ENCODE measurements at regions not wholly inside any gene's neighbourhood (a gene's known extent, or its start where the extent isn't known, plus 50 kb on each side); places are given as distances from the start of the nearest gene placed in this dataset.

- no peak for DNase-seq (ENCODE audit: low spot score)
Observed at GRCh38 chr12:22991250-22991844, 366.4 kb downstream of the ETNK1 start.

DNA sequence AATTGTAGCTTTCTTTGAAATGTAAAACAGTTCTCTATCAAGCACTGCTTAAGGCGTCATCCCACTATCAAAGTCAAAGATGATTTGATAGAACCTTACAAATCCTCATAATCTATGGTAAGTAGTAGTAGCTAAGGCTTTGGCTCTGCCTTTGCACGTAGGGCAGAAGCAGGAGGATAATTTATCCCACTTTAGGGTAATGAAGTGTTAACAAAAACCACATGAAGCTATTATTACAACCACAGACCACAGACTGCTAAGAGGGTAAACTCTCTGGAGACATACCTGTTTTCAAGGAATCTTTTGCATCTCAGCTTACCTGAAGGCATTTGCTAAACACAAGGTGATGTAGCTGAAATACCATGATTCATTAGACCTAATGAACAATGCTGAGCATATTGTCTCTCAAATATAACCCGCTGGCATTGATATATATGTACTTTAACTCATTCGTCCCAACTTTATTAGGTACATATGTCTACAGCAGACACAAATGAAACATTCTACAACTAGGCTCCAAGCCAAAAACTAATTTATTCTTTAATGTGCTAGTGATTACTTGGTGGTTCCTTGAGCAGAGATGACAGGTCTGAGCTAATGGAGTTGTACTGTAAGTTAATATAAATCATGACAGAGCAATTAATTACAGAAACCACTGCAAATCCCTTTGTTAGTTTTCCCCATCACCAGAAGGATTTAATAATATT is 368.8 kb downstream of the ETNK1 start:
- no peak for DNase-seq (ENCODE audit: low spot score)

DNA sequence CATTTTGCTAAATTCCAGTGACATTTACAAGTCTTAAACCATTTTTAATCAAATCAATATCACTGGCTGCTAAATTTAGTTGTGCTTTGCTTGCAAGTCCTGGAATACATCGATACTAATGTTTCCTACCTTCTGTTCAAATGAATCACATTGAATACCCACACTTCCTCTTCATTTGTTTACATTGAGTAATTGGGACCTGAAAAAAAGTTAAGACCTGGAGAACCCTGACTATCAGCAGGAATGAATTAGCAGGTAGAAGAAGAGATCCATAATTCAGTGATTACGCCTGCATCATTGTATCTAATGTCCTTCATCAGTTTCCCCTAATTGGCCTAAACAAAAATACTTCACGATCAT is 369.3 kb downstream of the ETNK1 start:
- DNase-seq (ENCODE audit: low spot score): no peak

DNA sequence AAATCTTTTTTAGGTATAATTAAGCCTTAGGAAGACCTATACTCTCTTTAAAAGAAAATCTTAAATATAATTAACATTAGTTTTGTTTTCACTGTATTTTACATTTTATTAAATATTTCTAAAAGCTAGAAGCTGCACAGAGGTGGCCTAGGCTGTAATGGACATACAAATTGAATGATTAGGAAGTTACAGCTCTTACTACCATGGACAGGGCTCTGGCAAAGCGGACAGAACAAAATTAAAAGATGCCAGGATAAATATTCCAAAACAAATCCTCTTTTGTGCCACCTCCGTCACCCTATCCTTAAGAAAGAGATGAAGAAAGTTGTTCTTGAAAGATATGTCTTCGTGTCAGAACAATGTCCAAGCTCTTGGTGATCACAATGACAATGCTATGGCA is 376.5 kb downstream of the ETNK1 start:
- DNase-seq (ENCODE audit: low spot score): no peak

DNA sequence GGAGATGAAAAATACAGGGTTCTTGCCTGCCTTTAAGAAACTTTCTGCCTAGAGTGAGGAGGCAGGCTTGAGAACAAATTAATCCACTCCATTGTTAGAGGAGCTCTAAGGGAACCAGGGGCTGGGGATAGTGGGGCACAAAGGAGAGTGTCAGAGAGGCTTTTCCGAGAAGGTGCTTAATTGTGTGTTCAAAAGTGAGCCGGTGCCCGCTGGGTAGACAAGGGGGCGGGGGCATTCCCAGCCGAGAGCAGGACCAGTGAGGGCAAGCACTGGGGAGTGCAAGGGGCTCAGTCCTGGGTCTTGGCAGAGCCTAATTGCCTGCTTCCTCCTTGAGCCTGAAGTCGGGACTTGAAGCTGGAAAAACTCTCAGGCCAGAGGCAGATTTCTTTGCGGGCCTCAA is 377.4 kb downstream of the ETNK1 start:
- DNase-seq (ENCODE audit: low spot score): no peak

- no peak for DNase-seq (ENCODE audit: low spot score)
Observed at GRCh38 chr12:23004473-23005020, 379.6 kb downstream of the ETNK1 start.

- no peak for DNase-seq (ENCODE audit: low spot score)
Observed at GRCh38 chr12:23005387-23005786, 380.4 kb downstream of the ETNK1 start.

GRCh38 chr12:23006413-23006812 is 381.4 kb downstream of the ETNK1 start:
- DNase-seq (ENCODE audit: low spot score): no peak

DNA sequence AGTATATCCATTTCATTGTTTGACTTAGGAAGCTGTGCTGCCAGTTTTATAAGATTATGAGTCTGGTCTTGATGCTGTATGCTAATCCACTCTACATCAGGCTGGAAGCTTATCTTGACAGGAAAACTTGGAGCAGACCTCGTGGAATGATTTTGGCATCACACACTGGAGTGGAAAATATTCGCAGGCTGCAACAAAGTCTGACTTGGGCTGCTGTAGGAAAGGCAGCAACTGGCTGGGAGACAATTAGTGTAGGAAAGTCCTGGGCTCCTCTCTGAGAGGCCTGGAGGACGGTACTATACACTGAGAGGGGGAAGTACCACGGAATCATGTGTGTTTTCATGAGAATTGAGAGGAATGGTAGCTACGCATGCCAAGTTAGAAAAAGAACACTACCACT is 383.7 kb downstream of the ETNK1 start:
- DNase-seq (ENCODE audit: low spot score): no peak

DNA sequence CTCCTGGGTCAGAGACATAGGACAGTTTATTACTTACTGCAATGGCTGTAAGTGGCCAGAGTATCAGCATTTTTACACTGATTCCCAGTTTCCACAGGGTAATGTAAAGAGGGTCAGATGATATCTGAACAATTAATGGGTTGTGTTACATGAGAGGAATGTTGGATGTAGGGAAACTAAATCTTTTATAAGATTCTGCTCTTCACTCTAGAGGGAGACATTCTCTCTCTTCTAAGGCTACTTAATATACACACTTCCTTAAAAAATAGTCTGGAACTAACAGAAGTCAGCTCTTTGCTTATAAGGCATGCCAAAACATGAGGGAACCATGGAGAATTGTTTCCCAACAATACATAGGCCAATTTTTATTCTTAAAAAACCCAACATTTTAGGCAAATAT is 389.8 kb downstream of the ETNK1 start:
- DNase-seq (ENCODE audit: low spot score): no peak

DNA sequence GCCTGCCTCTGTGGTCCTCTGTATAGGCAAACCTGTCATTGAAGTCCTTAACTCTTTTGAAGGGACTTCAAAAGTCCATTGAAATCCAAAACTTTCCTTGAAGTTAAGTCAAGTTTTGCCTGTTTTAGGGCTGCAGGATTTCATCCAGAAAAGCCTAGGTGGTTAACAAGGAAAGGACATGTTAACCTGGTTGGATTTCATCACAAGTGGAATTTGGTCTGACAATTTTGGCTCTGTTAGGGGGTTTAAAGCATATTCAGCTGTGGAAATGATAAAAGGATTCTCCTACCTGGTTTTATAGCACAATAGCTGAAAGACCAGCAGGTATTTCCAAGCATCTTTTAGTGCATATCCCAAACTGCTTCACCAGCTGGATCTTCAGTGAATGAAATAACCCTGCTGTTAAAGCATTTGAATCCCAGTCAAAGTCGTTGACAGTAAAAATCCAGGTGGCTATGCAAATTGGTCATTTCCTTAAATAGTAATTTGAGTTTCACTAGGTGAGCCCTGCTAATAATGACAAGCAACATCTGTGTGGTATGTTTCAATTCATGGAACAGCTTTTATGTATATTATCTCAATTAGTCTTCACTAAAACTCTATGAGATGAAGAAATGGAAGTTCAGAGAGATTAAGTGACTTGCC is 400.5 kb downstream of the ETNK1 start:
- no peak for DNase-seq (ENCODE audit: low spot score)

- no peak for DNase-seq (ENCODE audit: low spot score)
Observed at GRCh38 chr12:23028158-23028802, 403.3 kb downstream of the ETNK1 start.

DNA sequence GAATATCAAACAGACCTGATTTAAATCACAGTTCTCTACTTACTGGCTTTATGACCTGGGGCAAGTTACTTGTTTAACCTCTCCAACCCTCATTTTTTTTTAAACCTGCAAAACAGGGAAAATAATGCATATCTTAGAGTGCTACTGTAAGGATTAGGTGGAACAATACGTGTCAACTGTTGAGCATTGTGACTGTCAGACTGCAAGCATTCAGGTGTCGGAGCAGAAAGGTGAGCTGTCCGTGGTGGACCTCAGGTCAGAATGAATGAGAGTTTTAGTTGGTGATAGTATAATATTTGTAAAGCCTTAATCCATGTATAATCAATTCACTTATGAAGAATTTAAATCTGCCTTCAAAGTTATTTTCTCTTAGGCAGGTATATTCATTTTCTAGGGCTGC is 404.2 kb downstream of the ETNK1 start:
- no peak for DNase-seq (ENCODE audit: low spot score)

DNA sequence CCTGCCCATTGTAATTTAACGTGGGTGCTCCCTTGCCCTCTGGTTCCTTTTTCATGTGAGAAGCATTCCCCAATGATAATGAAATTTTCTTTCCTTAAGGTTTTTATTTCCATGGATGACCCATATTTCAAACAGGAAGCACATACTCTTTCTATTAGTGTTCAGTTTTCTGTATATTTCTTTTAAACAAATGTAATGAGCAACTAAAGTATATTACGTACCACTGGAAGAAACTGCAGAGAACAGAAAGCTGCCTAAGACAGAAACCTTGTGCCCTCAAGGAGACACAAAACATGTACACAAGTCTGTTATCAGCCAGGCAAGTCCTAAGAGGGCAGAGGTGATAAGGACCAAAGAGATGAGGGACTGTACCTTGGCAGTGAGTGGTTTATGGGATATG is 414.9 kb downstream of the ETNK1 start:
- no peak for DNase-seq (ENCODE audit: low spot score)

DNA sequence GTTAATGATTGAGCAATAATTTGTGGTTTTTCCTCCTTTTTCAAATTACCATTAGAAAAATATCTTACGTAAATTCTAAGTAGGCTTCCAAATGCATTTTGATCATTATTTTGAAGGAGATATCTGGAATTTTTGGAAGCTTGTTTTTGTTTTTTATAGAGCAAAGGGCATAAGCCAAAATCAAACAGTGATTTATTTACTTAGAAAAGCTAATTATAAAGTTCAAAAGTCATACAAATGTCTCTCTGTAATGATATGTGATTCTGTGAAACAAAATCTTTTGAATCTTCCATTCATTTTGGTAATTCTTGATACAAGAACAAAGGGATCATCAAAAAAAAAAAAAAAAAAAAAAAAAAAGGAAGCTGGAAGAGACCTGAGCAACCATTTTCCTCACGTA is 416.8 kb downstream of the ETNK1 start:
- no peak for DNase-seq (ENCODE audit: low spot score)

DNA sequence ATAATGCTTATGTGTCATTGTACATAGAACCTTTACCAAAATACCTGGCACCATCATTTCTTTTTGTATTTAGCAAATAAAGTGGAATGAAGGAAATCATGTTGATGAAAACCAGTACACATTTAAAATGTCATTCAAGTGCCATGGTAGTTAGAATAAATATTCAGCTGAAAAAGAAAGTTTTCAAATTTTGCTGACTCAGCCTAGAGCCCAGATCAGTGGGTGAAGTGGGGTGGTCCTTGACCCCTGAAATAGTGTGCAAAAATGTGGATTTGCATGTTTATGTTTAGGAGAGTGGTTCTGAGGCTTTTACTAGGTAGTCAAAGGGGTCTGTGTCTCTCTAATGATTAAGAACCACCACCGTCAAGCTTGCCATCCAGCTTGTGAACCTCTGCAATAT is 418.7 kb downstream of the ETNK1 start:
- DNase-seq (ENCODE audit: low spot score): no peak

- no peak for DNase-seq (ENCODE audit: low spot score)
Observed at GRCh38 chr12:23049180-23049579, 424.2 kb downstream of the ETNK1 start.

DNA sequence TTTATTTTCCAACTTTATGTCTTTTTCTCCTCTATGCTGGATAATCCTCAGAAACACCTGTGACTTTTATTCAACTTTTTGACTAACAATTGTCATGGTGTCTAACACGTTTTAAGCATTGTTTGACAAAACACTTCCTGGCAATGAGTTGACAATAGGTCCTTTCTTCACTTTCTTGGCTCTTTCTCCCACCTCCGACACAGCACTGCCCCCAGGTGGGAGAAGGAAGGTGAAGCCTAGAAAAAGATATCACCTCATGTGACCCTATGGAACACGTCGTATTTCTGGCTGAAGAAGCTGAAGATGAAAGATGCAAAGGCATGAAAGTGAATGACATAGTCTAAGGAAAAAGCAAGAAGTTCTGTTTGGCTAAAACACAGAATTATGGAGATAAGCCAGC is 430.0 kb downstream of the ETNK1 start:
- DNase-seq (ENCODE audit: low spot score): no peak

DNA sequence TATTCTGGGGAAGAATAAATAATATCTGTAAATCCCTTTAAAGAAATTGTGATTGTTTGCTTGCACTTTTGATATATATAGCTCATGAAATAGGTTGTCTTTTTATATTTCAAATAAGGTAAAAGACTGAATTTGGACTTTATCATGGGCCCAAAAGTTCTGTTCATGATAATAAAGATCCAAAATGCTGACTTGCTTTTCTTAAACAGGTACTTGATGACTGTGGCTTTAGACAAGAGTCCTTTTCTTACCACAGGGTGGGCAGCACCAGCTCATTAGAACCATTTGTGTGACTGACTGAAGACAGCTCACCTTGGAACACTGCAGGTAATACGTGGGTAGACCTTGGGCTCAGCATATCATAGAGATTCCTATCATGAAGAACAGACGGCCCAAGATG is 432.6 kb downstream of the ETNK1 start:
- no peak for DNase-seq (ENCODE audit: low spot score)

DNA sequence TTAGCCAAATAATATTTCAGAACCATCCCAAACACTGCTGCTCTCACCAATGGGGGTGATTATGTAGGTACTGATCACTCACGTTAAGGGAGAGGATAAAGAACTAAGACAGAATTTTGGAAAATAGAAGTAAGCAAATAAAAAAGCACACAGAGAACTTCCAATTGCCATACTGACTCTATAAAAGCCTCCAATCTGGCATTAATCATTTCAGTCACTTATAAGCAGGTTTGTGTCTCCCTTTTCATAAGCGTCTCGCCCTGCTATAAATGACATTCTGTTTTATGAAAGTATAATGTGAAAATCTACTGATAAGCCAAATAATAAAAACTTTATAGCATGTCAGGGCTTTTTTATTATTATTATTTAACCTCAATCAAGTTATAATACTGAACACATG is 435.2 kb downstream of the ETNK1 start:
- DNase-seq (ENCODE audit: low spot score): no peak

DNA sequence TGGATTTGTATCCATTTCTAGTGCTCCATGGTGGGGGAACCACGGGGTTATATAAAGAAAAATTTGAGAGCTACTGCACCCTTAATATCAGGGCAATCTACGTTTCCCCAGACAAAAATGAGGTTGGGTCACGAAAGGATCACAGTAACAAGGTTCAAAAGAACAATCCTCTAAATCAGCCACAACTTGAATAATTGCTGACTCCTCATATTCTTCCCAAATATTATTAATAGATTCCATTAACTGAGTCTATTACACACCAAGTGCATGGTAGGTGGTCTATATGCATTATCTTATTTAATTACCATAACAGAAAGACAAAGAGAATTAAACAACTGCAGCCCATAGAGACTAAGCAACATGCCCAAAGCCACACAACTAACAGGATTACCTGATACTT is 438.2 kb downstream of the ETNK1 start:
- no peak for DNase-seq (ENCODE audit: low spot score)

DNA sequence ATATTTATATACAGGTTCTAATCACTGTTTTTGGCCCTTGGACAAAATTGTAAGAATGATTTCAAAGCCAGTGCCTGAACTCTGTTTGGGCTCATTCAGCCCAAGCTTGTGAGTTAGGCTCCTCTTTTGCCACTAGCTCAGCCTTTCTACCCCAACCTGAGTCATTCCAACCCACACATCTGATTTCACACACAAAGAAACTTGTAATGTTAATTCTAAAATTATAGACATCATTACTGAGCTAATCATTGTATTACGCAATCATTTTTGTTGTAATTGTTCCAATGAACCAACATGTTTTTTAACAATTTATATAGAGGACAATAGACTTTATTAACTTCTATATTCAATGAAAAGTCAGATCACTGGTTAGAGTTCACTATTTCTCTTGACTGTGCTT is 441.1 kb downstream of the ETNK1 start:
- no peak for DNase-seq (ENCODE audit: low spot score)

DNA sequence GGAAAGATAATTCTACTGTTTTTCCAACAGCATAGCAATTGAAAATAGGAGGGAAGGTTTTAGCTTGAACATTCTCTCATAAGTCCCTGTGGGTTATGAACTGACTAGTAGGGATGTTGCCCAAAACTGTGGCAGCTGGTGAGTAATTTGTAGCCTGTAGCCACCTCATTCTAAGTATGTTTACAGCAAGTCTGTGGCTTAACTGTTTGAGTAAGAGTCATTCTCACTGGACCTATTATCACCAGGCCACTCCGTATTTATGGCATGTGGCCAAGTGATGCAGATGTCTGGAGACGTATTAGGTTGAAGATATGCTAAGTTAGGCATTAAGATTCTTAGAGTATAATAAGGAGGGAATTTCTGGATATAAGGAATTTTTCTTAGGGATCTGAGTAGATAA is 458.3 kb downstream of the ETNK1 start:
- no peak for DNase-seq (ENCODE audit: low spot score)

Measured in CD4-positive, alpha-beta T cell treated with Interleukin-2 at 100 ng/mL for 4 hours (primary cell).